ENCODE measurements at regions not wholly inside any gene's neighbourhood (a gene's known extent, or its start where the extent isn't known, plus 50 kb on each side); places are given as distances from the start of the nearest gene placed in this dataset.
"Not testable (repeated sequence)": the region's sequence is repeated elsewhere in the genome, so short reads cannot be mapped to it uniquely, and the experiment has no call there.

DNA sequence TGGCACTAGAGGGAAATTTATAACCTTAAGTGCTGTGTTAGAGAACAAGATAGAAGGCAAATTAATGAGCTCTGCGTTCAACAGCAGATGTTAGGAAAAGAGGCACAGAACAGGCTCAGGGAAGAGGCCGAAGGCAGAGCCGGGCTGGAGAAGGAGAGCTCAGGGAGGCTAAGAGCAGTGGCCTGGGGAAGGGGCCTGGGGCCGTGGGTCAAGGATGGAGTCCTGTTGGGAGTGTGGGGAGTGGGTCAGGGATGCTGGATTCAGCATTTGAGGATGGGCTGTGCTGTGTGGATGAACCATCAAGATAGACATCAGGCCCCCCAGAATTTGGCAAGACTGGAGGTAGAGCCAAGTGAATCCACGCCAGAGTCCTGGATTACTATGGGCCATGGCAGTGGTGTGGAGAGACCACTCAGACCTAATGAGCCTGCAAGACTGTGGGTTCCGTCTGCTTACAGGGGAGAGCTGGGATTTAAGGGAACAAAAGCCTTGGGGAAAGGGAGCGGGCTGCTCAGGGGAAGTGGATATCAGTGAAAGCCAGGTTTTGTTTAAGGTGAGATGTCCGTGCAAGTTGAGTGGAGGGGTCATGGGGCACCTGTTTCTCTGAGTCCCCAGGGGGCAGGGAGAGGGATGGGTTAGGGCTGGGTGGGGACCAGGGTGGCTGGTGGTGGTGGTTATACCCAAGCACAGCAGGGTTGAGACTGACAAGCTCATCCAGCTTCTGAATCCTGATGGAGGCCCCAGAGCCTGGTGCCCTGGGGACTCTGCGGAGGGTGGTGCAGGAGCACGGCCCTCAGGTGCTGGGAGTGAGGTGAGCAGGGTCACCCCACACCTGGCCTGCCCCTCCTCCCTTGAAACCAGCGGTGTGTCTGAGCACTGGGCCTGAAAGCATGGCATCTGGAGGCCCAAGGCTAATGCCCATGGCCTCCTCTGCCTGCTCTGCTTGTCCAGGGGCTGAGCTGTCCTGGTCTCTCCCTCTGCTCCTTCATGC lies 101.7 kb downstream of the BMS1 start:
- Histone ChIP-seq H3K27me3 (ENCODE audit: low read depth) (no peaks in the 10 kb centered on the region), H3K9me3 (no peaks in the 10 kb centered on the region; the same call in 1 of the 2 replicates), H3K4me1 (no peaks in the 10 kb centered on the region), H3K36me3 (replicated peaks) (no peaks in the 10 kb centered on the region), H3K4me3 (no peak overlapping the region)
- DNase-seq (ENCODE audit: low spot score in 2 of 2) = no peak
- in situ Hi-C loops (cut with MboI; ENCODE audit: low sequenced_read_pairs) = no loop called here

DNA sequence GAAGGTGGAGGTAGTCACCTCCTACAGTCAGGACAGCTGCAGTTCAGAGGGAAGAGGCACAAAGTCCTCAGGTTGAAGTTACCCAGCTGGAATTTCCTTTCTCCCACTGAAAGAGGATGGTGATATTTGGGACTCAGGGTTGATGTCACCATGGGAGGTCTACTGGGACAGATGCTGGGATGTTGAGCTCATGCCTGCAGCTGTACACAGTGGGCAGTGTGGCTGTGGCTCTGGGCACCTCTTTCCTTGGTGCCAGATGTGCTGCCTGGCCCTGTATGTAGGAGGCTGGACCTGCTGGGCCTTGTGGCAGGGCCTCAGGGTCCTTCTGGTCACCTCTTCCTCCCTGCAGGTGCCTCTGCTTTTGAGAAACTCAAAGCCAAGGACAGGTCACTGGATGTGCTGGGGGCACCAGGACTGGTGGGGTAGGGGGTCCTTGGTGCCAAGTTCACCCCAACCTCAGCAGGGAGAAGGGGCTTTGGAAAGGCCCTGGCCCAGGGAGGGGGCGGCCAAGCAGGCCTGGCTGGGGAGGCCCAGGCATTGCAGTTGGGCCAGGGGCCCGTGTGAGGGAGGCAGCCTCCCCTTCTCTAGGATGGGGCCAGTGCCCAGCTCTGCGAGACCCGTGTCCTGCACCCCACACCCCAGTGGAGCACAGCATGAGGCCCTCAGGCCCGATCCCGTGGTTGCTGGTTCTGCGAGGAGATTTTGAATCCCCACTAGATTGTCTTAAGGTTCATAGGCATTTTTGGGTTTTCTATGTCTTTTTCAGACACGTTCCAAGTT lies 103.1 kb downstream of the BMS1 start:
- no peaks in the 10 kb centered on the region for H3K27me3 ChIP-seq (ENCODE audit: low read depth)
- DNase-seq (ENCODE audit: low spot score in 2 of 2) = no peak
- no peaks in the 10 kb centered on the region; the same call in 1 of the 2 replicates for H3K9me3 ChIP-seq
- H3K4me1 ChIP-seq = no peaks in the 10 kb centered on the region
- no peaks in the 10 kb centered on the region for H3K36me3 ChIP-seq (replicated peaks)
- no peak overlapping the region for H3K4me3 ChIP-seq
- in situ Hi-C loops (cut with MboI; ENCODE audit: low sequenced_read_pairs) = no loop called here

DNA sequence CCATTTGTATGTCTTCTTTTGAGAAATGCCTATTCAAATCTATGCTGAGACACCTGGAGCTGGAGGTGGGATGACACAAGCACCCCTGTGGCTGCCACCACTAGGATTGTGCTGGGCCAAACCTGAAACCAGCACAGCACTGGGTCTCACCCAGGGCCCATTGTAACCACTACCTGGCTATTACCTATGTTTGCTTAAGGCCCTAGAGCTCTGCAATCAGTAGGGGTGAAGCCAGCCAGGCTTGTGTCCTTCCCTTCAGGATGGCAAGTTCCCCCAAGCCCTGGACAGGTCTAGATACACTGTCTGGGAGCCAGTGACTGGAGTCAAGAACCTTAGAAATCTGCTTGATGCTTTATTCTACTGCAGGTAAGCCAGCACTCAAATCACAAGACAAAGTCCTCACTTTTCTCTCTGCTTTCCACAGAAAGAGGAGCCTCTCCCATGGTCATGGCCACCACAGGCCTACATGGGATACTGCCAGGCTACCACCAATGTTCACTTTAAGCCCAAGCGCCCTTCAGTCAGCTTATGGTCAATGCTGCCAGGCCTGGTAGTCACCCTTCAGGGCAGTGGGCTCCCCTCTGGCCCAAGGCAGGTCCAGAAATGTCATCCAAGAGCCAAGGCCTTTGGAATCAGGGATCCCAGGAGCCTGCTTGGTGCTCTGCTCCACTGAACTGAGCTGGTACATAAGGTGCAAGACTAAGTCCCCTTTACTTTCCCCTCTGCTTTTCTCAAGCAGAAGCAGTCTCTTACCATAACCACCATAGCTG lies 105.3 kb downstream of the BMS1 start:
- Histone ChIP-seq H3K4me3 (no peak overlapping the region), H3K9me3 (no peaks in the 10 kb centered on the region), H3K36me3 (replicated peaks) (no peaks in the 10 kb centered on the region), H3K4me1 (no peaks in the 10 kb centered on the region), H3K27me3 (ENCODE audit: low read depth) (no peaks in the 10 kb centered on the region)
- DNase-seq (ENCODE audit: low spot score in 2 of 2) = no peak
- in situ Hi-C loops (cut with MboI; ENCODE audit: low sequenced_read_pairs) = no loop called here

DNA sequence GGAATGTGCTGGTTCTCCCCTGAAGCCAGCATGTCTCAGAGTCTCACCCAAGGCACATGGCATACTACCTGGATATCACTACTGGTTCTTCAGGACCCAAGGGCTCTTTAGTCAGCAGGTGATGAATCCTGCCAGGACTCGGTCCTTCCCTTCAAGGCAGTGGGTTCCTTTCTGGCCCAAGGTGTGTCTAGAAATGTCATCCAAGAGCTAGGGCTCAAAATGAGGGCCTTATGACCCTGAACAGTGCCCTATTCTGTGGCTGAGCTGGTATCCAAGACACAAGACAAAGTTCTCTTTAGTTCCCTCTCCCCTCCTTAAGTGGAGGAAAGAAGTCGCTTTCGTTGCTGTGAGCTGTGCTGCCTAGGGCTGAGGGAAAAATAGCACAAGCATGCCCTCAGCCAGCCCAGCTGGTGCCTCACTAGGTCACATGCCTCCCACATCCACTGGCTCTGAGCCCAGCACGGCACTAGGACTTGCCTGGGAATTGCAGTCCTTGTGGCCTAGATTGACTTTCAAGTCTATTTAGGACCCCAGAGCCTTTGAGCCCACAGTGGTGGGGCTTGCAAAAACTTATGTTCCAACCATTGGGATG lies 106.0 kb downstream of the BMS1 start:
- Histone ChIP-seq H3K36me3 (replicated peaks) (no peaks in the 10 kb centered on the region), H3K27me3 (ENCODE audit: low read depth) (no peaks in the 10 kb centered on the region), H3K9me3 (no peaks in the 10 kb centered on the region), H3K4me1 (no peaks in the 10 kb centered on the region), H3K4me3 (no peak overlapping the region)
- in situ Hi-C loops (cut with MboI; ENCODE audit: low sequenced_read_pairs) = no loop called here
- no peak for DNase-seq (ENCODE audit: low spot score in 2 of 2)

DNA sequence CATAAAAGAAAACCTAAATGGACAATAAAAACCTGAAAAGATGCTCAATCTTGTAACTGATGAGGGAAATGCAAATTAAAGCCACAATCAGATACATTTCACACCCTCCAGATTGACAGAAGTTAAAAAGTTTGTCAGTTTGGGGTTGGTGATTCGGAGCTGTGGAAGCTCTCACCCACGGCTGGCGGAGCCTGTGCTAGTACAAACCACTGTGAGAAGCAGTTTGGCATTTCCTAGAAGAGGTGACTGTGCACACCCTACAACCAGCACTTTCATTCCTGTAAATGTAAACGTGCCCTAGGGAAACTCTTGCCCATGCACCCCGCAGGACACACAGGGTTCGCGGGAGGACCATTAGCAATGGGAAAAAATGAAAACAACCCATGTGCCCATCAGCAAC lies 114.1 kb downstream of the BMS1 start:
- Histone ChIP-seq H3K4me3 (no peak overlapping the region), H3K9me3 (no peaks in the 10 kb centered on the region), H3K36me3 (replicated peaks) (no peaks in the 10 kb centered on the region), H3K27me3 (ENCODE audit: low read depth) (no peaks in the 10 kb centered on the region), H3K4me1 (no peaks in the 10 kb centered on the region)
- in situ Hi-C loops (cut with MboI; ENCODE audit: low sequenced_read_pairs) = no loop called here
- DNase-seq (ENCODE audit: low spot score in 2 of 2) = no peak

DNA sequence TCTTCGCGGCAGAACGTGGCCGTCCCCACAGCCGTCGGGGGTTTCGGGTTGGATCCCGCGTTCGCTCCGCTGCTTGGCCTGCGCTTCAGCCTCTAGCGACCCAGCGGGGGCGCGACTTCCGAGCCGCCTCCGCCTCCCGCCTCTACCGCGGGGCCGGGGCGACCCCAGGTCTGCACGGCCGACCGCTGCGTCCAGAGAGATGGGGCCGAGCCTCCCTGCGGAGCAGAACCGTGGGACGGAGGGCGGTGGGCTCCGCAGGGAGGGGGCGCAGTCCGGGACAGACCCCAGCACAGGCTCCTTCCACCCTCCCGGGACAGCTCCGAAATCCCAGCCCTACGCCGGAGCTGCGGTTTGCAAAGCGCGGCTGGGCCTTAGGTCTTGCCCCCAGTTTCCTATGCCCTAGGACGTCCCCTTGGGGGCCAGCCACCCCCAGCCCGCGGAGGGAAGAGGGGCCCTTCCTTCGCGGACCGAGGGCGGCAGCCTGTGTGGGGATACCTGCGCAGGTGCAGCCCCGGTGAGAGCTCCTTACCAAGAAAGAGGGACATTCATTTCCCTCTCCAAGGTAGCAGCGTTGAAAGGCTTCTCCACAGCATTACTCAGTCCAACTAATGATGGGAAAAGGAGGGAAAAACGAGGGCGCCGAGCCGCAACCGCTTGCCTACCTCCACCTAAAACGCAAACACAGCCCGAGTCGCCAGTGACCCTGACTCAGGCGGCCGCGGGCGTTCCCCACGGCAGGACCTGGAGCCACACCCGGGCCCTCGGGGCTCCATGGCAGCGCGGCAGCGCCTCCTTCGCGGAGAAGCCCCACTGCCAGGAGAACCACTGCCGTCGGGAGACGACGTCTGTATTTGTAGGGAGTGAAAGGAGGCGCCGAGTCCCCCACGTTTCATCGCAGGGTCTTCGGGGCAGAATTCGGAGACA lies 115.7 kb downstream of the BMS1 start:
- Histone ChIP-seq H3K27me3 (ENCODE audit: low read depth) (no peaks in the 10 kb centered on the region), H3K4me3 (no peak overlapping the region), H3K4me1 (no peaks in the 10 kb centered on the region), H3K9me3 (no peaks in the 10 kb centered on the region), H3K36me3 (replicated peaks) (no peaks in the 10 kb centered on the region)
- in situ Hi-C loops (cut with MboI; ENCODE audit: low sequenced_read_pairs) = no loop called here
- no peak for DNase-seq (ENCODE audit: low spot score in 2 of 2)

DNA sequence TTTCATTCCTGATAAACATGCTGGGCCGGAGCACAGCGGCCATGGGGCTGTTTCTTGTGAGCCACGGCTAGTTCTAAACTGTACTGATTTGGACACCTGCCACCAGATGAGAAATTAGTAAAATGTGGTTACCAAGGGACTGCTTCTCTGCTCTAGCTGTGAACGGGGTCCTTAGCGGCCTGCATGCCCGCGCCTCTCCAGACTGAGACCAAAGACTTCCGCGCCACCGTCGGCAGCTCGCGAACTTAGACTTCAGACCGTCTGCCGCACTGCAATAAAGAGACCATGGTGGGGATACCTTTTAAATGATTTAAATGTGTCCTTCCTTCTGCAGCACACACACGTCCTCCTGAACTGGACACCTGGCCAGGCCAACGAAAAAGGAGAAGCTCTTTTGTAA lies 116.4 kb downstream of the BMS1 start:
- no peaks in the 10 kb centered on the region for H3K27me3 ChIP-seq (ENCODE audit: low read depth)

DNA sequence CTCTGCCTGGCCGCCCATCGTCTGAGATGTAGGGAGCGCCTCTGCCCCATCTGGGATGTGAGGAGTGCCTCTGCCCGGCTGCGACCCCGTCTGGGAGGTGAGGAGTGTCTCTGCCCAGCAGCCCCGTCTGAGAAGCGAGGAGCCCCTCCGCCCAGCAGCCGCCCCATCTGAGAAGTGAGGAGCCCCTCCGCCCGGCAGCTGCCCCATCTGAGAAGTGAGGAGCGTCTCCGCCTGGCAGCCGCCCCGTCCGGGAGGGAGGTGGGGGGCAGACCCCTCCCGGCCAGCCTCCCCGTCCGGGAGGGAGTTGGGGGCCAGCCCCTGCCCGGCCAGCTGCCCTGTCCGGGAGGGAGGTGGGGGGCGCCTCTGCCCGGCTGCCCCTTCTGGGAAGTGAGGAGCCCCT lies 117.8 kb downstream of the BMS1 start:
- in situ Hi-C loops (cut with MboI; ENCODE audit: low sequenced_read_pairs); H3K9me3 ChIP-seq; DNase-seq (ENCODE audit: low spot score in 2 of 2); H3K36me3 ChIP-seq (replicated peaks); H3K27me3 ChIP-seq (ENCODE audit: low read depth); H3K4me1 ChIP-seq; H3K4me3 ChIP-seq: not testable (repeated sequence)

More for the DNA sequence above, 116.4 kb downstream of the BMS1 start:
- Histone ChIP-seq H3K4me1 (no peaks in the 10 kb centered on the region), H3K36me3 (replicated peaks) (no peaks in the 10 kb centered on the region), H3K9me3 (no peaks in the 10 kb centered on the region), H3K4me3 (no peak overlapping the region)
- in situ Hi-C loops (cut with MboI; ENCODE audit: low sequenced_read_pairs) = no loop called here
- no peak for DNase-seq (ENCODE audit: low spot score in 2 of 2)

DNA sequence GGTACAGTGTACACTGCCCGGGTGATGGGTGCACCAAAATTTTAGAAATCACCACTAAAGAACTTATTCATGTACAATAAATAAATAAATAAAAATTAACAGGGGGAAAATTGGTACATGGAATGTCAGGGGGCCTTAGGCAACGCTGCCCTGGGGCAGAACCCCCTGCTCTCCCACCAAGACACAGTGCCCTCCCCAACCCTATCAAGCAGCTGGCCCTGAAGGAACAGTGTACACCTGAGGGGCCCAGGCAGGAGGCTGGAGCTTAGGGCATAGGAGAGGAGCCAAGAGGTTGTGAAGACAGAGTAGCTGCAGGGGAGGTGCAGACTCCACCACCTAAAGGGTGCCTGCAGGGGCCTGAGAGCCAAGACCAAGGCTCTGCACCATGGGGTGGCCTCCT lies 128.8 kb downstream of the BMS1 start:
- in situ Hi-C loops (cut with MboI; ENCODE audit: low sequenced_read_pairs) = no loop called here
- Histone ChIP-seq H3K9me3 (no peaks in the 10 kb centered on the region; the same call in 1 of the 2 replicates), H3K4me3 (no peak overlapping the region), H3K27me3 (ENCODE audit: low read depth) (no peaks in the 10 kb centered on the region), H3K36me3 (replicated peaks) (no peaks in the 10 kb centered on the region), H3K4me1 (no peaks in the 10 kb centered on the region)
- no peak for DNase-seq (ENCODE audit: low spot score in 2 of 2)

DNA sequence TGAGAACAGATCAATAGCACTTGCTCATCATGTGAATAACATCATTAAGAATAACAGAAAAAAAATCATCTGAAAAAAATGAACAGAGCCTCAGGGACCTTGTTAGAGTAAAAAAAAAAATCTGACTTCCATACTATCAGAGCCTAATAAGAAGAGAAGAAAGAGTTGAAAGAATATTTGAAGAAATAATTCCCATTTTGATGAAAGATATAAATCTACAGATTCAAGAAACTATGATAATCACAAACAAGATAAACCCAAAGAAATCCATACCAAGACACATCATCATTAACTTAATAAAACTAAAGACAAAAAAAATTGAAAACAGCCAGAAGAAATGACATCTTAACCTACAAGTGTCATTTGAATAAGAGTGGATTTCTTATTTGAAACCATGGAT lies 134.4 kb downstream of the BMS1 start:
- Histone ChIP-seq H3K27me3 (ENCODE audit: low read depth) (no peaks in the 10 kb centered on the region; the same call in 1 of the 2 replicates), H3K4me3 (no peak overlapping the region), H3K36me3 (replicated peaks) (no peaks in the 10 kb centered on the region), H3K9me3 (no peaks in the 10 kb centered on the region), H3K4me1 (no peaks in the 10 kb centered on the region)
- DNase-seq (ENCODE audit: low spot score in 2 of 2) = no peak
- in situ Hi-C loops (cut with MboI; ENCODE audit: low sequenced_read_pairs) = no loop called here

DNA sequence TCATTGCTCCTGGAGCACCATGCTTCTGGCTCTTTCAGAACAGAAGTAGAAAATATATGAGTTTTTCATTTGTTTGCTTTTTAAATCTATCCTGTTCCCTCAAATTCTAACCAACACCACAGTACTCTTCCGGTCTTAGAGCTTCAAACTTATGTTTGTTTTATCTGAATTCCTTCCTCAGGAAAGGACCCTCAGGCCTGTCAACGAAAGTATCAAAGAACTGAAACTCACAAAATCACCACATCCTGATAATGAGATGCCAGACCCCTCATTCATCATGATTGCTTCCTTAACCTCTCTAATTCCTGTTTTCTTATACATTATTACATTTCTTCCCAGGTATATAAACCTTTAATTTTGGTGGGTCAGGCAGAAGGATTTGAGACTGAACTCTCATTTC lies 135.2 kb downstream of the BMS1 start:
- no peaks in the 10 kb centered on the region; the same call in 1 of the 2 replicates for H3K27me3 ChIP-seq (ENCODE audit: low read depth)
- DNase-seq (ENCODE audit: low spot score in 2 of 2) = no peak
- no peak overlapping the region for H3K4me3 ChIP-seq
- no peaks in the 10 kb centered on the region for H3K4me1 ChIP-seq
- no peaks in the 10 kb centered on the region for H3K36me3 ChIP-seq (replicated peaks)
- in situ Hi-C loops (cut with MboI; ENCODE audit: low sequenced_read_pairs) = no loop called here
- H3K9me3 ChIP-seq = no peaks in the 10 kb centered on the region

DNA sequence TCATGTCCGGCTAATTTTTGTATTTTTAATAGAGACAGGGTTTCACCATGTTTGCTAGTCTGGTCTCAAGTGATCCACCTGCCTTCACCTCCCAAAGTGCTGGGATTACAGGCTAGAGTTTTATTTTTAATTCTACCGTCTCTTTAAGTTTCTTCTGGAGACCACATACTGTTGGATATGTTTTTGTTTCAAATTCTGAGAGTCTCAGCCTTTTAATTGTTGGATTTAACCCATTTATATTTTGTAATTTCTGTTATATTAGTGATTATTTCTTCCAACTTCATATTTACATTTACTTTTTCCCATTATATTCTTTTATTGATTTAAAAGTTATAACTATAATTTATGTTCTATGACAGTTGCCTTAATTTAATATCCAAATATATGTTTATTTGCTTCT lies 139.4 kb downstream of the BMS1 start:
- DNase-seq (ENCODE audit: low spot score in 2 of 2) = no peak
- H3K4me3 ChIP-seq = no peak overlapping the region
- H3K27me3 ChIP-seq (ENCODE audit: low read depth) = peaks cover 2% of the 10 kb centered on the region; the same call in 1 of the 2 replicates
- H3K4me1 ChIP-seq = no peaks in the 10 kb centered on the region
- in situ Hi-C loops (cut with MboI; ENCODE audit: low sequenced_read_pairs) = no loop called here
- H3K9me3 ChIP-seq = no peaks in the 10 kb centered on the region
- H3K36me3 ChIP-seq (replicated peaks) = no peaks in the 10 kb centered on the region

All from HAP-1 (cell line).